Smooth muscle cell of the brain vasculature (primary cell): ENCODE measurements at regions not wholly inside any gene's neighbourhood (a gene's known extent, or its start where the extent isn't known, plus 50 kb on each side); places are given as distances from the start of the nearest gene placed in this dataset.

Experiments
- DNase-seq: peaks from one replicate; pipeline ENCODE4 v3.0.0-alpha.2; 2012; ENCODE audit warnings: low read depth, low spot score

DNA sequence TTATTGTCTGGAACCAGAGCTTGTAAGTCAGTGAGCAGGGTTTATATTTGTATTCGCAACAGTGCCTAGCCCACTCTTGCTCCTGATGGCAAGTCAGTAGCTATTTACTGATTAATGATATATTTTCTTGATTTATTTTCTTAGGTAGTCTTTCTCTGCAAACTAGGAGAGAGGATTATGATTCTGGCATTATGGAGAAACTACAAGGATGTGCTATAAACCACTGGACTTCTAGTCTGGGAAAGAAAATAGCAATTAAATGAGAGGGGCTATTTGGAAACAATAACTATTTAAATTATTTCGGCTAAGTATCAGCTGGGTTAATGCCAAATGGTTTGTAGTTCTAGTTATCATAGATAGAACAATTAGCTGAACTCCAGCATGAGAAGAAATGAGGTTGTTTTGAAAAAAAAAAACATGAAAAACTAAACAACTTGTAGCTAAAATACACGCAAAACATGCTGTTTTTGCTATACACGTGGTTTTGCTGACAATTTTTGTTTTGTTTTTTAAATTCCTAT, 304.9 kb upstream of the TCF21 start:
- no peak for DNase-seq

DNA sequence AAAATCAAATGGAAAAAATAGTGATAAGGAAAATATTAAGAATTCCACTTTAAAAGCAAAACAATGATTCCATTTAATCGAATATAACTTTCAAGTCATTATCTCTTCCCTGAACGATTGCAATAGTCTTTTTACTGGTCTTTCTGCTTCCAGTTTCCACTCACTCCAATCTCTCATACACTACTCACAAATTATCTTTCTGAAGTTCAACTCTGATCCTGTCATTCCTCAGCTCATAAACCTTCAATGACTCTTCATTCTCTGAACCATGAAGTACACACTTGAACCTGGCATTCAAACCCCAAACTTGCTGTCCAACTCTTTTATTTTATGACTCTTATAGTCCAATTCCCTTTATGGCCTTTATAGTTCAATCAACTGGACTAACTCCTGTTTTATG, 304.1 kb upstream of the TCF21 start:
- no peak for DNase-seq

DNA sequence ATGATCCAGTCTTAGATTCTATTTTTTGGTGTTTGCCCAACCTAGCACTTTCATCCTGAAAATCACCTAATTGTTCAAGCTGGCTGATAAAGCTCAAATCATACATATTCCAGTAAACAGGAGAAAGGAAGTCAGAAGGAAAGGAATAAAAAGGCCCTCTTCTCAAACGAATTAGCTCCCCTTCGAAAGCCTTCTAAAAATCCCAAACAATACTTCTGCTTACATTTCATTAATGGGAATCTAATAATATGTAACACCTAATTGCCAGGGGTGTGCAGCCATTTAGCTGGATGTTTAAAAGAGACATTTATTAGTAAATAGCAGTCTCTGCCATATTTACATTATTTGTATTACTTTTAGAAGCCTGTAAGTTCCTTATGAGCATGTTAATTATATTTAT, 302.9 kb upstream of the TCF21 start:
- DNase-seq = no peak

DNA sequence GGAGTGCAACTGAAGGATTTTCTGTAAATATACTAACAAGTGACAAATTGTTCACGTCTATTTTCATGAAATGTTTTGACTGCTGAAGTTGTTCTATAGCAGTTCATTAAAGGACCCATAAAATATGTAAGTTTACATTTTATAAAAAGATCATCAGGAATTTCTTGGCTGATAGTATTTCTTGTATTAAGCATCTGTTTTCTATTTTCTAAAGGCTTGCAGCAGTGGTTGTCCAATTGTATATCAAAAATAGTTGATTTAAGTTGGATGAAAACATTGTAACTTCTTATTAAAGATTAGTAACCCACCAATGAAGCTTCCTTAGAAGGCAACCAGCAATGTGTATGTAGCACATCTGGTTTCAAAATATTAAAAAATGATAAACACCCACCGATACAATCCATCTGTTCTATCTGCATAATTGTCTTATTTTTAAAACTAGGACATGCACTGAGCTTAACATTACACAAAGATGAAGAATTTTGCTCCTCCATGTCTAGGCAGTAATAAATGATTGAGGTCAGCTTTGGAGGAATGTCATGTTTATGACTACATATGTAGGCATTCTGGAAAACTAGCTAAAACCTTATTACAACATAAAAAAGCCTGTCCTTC, 301.3 kb upstream of the TCF21 start:
- DNase-seq = no peak

DNA sequence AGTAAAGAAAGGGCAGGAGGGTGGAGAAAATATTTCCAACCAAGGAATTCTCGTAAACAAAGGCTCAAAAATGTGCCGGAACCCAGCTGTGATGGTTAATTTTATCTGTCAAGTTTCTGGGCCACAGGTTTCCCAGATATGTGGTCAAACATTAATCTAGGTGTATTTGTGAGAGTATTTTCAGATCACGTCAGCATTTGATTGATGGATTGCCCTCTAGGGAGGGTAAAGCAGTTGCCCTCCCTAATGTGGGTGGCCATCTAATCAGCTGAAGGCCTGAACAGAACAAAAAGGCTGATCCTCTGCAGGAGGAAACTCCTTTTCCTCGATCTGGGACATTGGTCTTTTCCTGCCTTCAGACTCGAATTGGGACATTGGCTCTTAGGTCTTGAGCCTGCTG, 298.7 kb upstream of the TCF21 start:
- no peak for DNase-seq

DNA sequence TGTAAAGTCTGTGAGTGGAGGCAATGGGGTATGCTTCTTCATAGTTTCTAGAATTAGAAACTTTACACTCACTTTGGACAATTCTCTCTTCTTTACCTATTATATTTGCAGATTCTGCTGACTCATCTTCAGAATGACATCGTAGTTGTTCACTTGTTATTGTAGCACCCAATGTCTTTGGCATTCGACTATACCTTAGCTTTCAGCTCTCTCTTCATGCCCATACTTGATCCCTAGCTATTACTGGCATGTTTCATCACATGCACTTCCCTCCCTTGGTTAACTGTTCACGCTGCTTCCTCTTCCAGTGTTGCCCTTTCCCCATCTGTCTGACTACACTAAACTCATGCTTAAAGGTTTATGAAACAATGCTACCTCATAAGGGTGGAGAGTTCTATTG, 298.1 kb upstream of the TCF21 start:
- DNase-seq = no peak

DNA sequence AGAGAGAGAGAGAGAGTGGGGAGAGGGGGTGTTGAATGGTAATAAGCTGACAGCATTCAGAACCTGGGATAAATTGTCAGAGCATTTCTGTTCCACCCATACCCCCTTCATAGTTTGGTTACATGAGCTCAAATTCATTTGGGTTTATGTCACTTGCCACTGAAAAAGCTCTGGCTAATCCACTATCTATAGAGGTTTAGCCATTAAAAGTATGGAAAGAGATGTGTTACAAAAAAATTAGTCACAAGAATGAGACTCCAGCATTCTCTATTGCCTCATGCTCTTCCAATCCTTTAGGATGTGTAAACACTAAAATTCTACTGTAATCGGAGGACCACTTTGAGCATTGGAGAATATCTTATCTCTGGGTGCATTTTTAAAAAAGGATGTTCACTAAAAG, 297.6 kb upstream of the TCF21 start:
- DNase-seq = no peak

DNA sequence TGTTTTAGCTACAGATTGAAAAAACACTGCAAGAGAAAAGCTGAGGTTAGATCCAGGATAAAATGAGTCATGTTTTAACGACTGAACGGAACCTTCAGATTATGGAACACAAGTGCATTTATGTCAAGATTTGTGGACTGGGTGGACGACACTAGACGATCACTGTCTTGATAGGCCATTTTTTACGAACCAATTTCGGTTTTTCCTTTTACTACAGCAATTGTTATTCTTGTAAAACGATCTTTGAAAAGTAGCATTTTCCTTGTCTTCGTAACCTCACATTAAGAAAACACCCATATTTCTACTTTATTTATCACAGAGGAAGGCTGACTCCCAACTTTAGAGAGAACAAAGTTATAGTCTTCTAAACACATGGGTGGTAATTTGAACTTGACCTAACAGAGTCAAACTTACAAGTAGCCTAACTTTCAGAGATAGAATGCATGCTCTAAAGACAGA, 294.2 kb upstream of the TCF21 start:
- no peak for DNase-seq

DNA sequence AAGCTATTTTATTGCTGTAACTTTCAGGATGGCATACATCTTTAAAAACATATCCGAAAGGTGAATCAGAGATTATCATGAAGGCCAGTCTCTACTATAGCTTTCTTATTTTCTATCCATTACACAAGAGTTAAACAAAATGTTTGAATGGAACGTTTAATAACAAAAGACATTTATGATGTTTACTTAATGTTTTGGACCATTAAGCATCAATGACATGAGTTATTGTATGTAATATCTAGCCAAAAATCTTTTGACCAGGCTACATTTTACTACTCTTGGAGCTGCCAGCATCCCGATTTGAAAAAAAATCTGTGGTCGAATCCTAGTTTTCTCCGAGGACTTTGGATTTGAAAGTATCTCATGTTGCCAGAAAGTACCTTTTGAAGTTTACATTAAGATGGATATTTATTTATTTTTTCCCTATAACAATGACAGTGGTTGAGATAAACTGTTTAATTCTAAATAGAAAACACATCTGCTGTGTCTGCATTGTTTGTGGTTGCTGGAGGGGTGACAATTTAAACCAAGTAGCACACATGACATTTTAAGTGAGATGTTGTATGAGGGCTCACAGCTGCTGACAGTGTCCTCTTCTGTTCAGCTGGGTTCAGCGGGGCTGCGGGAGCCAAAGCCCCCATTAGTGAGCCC, 293.7 kb upstream of the TCF21 start:
- DNase-seq = no peak

DNA sequence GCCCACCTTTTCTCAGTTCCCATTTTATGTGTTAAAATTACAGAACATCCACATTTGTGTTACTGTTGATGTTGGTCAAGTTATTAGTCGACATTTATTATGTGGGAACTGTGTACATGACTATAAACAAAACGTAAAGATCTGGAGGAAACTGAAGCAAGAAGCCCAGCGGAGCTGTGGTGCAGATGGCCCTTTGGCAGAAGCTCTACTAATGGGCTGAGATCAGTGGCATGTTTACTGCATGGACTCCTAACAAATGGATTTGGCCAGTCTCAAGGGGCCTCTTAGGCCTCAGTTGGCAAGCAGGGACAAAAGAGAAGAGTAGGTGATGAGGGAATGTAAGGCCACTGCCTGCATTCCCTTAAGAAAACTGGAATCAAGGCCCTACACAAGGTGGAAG, 282.1 kb upstream of the TCF21 start:
- no peak for DNase-seq

DNA sequence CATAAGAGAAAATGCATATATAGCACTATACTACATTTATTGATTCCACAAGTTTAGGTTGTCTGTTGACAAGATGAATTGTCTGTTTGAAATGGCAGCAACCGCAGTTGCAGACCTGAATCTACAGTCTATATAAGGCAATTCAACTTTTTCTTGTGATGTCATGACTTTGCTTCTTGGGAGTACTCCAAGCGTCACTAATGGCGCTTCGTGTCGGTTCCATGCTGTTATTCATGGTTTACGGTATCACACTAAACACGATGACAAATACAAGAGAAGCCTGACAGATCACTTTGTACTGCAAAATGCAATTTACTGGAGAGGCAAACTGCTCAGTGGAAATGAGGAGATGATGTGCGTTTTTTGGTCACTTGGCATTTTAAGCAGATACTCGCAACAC, 280.3 kb upstream of the TCF21 start:
- DNase-seq = no peak

DNA sequence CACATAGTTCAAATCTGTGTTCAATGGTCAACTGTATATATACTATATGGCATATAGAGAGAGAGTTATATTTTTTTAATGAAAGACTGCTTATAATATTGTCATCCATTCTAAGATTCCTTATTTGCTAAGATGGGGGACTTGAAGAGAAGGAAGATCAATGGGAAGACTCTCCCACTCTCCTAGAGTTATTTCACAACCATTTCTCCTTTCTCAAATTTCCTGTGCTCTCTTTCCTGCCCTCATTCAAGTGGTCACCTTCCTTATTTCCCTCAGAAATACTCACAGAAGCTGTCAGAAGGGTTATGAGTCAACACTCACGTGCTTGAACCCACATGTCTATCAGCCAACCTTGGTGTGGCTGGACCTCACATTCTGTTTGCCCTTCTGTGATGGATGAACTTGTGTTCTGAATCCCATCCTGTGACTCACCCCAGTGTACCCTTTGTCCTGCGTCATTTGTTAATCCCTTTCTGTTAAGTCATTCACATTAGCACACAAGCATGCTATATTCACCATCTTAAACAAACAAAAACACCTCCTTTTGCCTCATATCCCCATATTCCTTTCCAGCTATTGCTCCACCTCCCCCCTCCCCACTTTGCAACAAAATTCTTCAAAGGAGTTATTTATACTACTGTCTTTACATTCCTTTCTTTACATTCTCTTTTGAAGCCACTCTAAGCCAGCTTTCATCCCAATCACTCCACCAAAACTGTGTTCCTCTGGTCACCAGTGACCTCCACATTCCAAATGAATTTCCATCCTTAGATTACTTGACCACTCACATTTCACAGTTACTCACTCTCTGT, 279.3 kb upstream of the TCF21 start:
- peak; percentile 56 for DNase-seq

DNA sequence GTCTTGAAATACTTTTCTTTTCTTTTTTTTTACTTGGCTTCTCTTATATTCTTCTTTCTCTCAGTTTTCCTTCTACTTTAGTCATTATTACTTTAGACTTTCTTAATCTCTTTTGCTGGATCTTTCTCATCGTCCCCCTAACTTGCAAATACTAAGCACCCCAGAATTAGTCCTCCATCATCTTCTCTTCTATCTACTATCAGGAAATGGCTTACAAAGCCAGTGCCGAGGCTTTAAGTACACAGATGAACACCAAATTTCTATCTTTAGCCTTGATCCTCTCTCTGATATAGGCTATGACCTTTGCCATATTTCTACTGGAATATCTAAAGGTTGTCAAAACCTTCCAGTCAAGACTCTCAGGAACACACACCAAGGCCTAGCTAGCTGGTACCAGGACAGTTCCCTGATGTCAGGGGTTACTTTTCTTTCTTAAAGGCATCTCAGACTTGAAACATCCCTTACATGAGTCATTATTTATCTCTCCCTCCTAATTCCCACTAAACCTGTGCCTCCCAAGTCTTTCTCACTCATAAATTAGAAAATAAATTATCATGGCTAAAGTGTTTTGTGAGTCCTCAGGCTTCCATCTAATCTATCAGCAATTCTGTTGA, 278.6 kb upstream of the TCF21 start:
- no peak for DNase-seq

DNA sequence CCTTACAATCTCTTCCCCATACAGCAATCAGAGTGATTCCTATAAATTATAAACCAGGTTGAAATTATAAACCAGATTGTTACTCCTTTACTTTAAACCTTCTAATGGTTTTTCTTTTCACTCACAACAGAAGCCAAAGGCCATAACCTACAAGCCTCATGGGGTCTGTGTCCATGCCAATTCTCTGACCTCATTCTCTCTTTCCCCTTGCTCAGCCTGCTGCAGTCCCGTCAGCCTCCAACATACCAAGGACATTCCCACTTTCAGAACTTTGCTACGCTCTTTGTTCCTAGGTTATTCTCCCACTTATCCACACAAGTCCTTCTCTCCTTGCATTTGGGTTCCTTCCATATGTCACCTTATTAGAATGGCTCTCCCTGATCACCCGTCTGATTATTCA, 277.9 kb upstream of the TCF21 start:
- no peak for DNase-seq

DNA sequence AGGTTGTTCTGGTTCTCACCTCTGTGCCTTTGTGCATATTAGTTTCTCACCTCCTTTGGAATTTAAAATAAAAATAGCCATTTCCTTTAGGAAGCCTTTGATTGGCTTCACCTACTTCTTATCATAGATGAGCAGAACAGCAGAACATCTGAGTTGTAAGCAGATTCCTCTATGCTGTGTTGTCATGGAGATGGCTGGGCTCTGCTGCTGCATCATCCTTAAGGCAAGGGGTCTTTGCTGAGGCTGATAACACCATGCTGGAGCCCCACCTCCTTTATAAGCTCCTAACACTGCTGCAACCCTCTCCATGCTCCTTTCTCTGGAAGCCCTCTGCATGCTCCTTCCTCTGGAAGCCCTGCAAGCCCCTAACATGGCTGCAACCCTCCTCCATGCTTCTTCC, 276.5 kb upstream of the TCF21 start:
- DNase-seq = no peak

DNA sequence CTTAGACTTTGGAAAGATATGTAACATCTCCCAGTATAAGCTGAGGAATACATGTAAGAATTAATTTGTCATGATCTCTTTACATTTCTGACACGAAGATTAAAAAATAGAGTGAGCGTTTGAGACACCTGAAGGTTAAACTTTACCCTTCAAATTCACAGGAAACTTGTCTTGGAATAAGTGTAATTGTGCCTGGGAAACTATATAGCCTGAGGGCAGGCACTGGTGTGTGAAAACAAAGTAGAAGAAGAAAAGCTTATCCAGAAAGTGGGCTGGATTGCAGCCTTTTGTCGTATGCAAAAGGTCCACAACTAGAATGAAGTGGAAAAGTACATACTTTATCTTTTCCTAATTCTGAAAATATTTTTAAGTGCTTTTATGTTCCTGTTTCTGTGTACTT, 275.7 kb upstream of the TCF21 start:
- no peak for DNase-seq

DNA sequence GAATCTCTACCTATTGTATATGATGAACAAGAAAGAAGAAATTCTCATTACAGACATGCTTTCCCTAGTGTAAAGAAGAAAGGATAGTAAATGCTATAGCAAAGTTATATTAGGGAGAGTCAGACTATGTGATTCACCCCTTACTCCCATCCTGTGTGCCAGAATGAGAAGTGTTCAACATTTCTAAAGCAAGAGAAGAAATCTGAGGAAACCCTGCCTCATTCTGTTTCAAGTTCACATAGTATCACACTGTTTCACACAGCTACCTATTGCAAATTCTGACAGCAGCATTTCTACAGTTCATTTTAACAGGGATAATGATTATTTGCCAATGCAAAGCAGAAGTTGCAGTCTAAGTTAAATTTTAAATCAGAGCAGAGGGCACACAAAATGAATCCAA, 267.2 kb upstream of the TCF21 start:
- no peak for DNase-seq

DNA sequence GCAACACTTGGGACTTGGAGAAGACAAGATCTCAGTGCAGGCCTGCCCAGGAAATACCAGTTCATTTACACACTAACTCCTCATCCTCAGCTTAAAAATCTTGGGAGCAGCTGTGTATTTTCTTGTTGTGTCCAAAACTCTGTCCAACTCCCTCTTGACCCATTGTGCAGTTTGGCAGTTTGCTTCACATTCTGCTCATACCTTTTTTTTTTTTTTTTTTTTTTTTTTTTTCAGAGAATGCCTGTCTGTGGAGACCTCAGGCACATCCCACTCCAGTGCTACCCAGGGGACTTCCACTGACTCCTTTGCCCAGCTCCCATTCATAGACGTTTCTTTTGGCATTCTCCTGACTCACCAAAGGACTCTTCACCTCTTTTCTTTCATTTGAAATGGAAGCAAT, 265.8 kb upstream of the TCF21 start:
- no peak for DNase-seq

DNA sequence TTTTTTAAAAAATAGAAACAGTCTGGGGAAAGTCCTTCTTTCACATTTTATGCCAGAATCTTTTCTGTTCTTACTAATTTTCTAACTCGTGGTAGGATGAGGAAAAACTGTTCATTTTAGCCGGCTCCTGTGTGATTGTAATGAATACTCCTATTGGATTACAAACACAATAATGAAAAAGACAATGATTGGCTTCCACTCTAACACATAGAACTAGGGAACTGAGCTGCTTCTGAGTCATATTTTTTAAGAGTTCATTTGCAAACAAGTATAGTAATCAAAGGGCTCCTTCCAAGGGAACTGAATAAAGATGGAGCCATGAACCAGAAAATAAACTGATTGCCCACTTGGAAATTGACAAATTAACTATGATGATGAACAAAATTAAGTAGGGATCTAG, 265.3 kb upstream of the TCF21 start:
- no peak for DNase-seq

DNA sequence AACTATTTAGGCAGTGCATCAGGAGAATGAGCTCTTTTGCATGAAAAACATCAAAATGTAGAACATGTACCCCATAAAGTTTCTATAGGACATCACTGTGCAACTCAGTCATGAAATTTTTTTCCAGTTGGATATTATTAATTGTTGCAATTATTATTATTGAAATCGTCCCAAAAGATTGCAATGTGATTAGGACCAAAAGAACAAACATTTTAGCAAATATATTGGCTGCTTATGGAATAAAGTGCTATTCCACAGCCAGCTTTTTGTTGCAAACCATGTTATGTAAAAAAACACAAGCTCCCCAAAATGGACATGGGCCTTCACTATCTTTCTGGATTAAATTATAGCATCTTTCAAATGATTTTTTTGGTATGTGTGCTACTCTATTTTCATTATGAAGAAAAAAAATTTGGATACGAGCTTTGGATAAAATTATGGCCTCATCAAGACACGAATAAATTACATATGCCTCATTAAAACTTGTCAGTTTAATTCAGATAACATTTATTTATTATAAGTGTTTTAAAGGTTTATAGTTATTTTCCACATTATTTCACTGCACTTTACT, 262.7 kb upstream of the TCF21 start:
- DNase-seq = no peak

DNA sequence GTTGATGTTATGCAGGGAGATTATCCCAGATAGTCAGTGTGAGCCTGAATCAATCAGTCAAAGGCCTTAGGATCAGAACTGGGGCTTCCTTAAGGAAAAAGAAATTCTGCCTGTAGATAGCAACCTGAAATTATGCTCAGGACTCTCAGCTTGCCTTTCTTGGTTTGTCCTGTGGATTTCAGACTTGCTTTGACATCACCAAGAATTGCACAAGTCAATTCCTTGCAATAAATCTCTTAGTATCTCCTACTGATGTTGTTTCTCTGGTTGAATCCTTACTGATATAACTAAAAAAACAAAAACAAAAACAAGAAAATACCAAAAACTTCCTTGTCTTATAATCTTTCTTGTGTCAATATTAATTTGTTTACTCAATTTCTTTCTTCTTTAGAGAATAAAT, 258.9 kb upstream of the TCF21 start:
- no peak for DNase-seq

DNA sequence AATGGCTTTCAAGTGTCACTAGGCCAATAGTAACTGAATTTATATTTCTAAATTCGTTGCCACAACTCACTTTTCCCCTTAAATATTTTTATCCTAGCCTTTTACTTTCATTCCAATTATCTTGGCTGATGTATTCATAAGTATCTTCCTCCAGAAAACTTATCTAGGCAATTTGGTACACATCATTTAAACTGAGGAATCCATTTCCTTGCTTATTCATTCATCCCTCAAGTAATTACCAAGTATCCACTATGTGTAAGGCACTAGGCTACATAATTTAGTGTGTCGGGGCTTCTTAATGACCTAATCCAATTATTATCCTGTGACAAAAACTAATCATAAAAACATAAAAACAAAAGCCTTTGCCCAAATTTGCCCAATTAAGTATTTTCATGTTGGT, 258.3 kb upstream of the TCF21 start:
- DNase-seq = no peak
